ENCODE measurements at regions not wholly inside any gene's neighbourhood (a gene's known extent, or its start where the extent isn't known, plus 50 kb on each side); places are given as distances from the start of the nearest gene placed in this dataset.

DNA sequence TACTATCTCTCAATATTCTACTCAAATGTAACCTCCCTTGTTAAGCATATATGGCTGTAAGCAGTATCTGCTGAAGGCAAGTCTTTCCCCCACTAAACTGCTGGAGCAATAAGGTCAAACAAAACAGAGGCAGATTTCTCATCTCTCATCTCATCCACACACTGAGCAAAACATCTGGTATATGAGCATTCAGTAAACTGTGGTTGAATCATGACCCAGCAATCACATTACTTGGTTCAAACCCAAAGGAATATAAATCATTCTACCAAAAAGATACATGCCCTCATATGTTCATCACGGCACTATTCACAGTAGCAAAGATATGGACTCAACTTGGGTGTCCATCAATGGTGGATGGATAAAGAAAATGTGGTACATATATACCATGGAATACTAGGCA, 344.4 kb downstream of the SUCLA2 start:
- TF ChIP-seq CTCF (IDR thresholded peaks at IDR 0.05) (no peak), POLR2A (IDR thresholded peaks at IDR 0.05) (no peak), POLR2AphosphoS5 (IDR thresholded peaks at IDR 0.05) (no peak)
